ENCODE measurements at regions not wholly inside any gene's neighbourhood (a gene's known extent, or its start where the extent isn't known, plus 50 kb on each side); places are given as distances from the start of the nearest gene placed in this dataset.

DNA sequence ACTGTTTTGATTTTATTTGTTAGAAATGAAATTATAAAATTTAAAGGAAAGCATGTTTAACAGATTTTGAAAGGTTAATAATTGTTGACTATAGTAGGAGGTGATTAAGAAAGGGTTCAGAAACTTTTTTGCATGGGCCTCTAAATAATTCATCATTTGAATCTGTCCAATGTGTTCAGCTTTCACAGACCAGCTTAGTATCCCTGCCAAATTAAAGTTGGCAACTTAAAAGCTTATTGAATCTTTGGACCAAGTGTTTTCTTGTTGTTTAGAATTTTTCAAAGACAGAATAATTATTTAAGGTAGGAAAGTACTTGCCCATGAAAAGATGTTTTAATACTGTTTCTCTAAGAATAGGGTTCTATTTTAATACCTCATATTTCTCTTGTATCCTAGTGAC lies 466.0 kb downstream of the GJA1 start:
- no peak for TF ChIP-seq TAF1 (IDR thresholded peaks at IDR 0.05; ENCODE audit: low read depth)
- no peak for TF ChIP-seq EZH2 (IDR thresholded peaks at IDR 0.05; ENCODE audit: borderline replicate concordance, insufficient read depth, low read length, poor library complexity, severe bottlenecking)
- TF ChIP-seq, protein P1, sequence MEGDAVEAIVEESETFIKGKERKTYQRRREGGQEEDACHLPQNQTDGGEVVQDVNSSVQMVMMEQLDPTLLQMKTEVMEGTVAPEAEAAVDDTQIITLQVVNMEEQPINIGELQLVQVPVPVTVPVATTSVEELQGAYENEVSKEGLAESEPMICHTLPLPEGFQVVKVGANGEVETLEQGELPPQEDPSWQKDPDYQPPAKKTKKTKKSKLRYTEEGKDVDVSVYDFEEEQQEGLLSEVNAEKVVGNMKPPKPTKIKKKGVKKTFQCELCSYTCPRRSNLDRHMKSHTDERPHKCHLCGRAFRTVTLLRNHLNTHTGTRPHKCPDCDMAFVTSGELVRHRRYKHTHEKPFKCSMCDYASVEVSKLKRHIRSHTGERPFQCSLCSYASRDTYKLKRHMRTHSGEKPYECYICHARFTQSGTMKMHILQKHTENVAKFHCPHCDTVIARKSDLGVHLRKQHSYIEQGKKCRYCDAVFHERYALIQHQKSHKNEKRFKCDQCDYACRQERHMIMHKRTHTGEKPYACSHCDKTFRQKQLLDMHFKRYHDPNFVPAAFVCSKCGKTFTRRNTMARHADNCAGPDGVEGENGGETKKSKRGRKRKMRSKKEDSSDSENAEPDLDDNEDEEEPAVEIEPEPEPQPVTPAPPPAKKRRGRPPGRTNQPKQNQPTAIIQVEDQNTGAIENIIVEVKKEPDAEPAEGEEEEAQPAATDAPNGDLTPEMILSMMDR (IDR thresholded peaks at IDR 0.05; ENCODE audit: poor library complexity, severe bottlenecking): no peak
- TF ChIP-seq, protein P2, sequence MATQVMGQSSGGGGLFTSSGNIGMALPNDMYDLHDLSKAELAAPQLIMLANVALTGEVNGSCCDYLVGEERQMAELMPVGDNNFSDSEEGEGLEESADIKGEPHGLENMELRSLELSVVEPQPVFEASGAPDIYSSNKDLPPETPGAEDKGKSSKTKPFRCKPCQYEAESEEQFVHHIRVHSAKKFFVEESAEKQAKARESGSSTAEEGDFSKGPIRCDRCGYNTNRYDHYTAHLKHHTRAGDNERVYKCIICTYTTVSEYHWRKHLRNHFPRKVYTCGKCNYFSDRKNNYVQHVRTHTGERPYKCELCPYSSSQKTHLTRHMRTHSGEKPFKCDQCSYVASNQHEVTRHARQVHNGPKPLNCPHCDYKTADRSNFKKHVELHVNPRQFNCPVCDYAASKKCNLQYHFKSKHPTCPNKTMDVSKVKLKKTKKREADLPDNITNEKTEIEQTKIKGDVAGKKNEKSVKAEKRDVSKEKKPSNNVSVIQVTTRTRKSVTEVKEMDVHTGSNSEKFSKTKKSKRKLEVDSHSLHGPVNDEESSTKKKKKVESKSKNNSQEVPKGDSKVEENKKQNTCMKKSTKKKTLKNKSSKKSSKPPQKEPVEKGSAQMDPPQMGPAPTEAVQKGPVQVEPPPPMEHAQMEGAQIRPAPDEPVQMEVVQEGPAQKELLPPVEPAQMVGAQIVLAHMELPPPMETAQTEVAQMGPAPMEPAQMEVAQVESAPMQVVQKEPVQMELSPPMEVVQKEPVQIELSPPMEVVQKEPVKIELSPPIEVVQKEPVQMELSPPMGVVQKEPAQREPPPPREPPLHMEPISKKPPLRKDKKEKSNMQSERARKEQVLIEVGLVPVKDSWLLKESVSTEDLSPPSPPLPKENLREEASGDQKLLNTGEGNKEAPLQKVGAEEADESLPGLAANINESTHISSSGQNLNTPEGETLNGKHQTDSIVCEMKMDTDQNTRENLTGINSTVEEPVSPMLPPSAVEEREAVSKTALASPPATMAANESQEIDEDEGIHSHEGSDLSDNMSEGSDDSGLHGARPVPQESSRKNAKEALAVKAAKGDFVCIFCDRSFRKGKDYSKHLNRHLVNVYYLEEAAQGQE (IDR thresholded peaks at IDR 0.05; ENCODE audit: borderline replicate concordance): no peak
- no peak for TF ChIP-seq SMC3 (conservative IDR thresholded peaks at IDR 0.05; ENCODE audit: poor library complexity)
- TF ChIP-seq EP300 (conservative IDR thresholded peaks at IDR 0.05; ENCODE audit: poor library complexity, severe bottlenecking): no peak
- no peak for TF ChIP-seq RAD21 (conservative IDR thresholded peaks at IDR 0.05)
- no peak for TF ChIP-seq MXI1 (conservative IDR thresholded peaks at IDR 0.05; ENCODE audit: poor library complexity, severe bottlenecking)
- no peak for TF ChIP-seq POLR2AphosphoS5 (IDR thresholded peaks at IDR 0.05)
- H3K9ac ChIP-seq (ENCODE audit: low read length): no peak overlapping the region

GRCh38 chr6:121904559-121904958 lies 469.1 kb downstream of the GJA1 start:
- Histone ChIP-seq H3K9me3 (ENCODE audit: low read length) (no peaks in the 10 kb centered on the region), H4K20me1 (ENCODE audit: insufficient read depth) (no peaks in the 10 kb centered on the region), H3K9me2 (ENCODE audit: insufficient read depth, low read length) (no peaks in the 10 kb centered on the region), H3K79me2 (replicated peaks; ENCODE audit: insufficient read depth, low read length) (no peaks in the 10 kb centered on the region), H2AFZ (ENCODE audit: low read depth, low read length) (no peak overlapping the region), H3K4me3 (ENCODE audit: low read length) (no peak overlapping the region), H3K9ac (ENCODE audit: low read length) (no peak overlapping the region), H3F3A (ENCODE audit: insufficient read depth, low read length, poor library complexity, severe bottlenecking) (no peaks in the 10 kb centered on the region), H3K27me3 (ENCODE audit: insufficient read depth, low read depth, low read length) (no peaks in the 10 kb centered on the region), H3K27ac (ENCODE audit: low read length) (no peak overlapping the region), H3K4me2 (ENCODE audit: low read length) (no peak overlapping the region), H3K36me3 (ENCODE audit: insufficient read depth, low read length) (no peaks in the 10 kb centered on the region)
- TF ChIP-seq RAD21 (conservative IDR thresholded peaks at IDR 0.05) (no peak), EP300 (conservative IDR thresholded peaks at IDR 0.05; ENCODE audit: poor library complexity, severe bottlenecking) (no peak), MXI1 (conservative IDR thresholded peaks at IDR 0.05; ENCODE audit: poor library complexity, severe bottlenecking) (no peak), POLR2AphosphoS5 (IDR thresholded peaks at IDR 0.05) (no peak), EZH2 (IDR thresholded peaks at IDR 0.05; ENCODE audit: borderline replicate concordance, insufficient read depth, low read length, poor library complexity, severe bottlenecking) (no peak), SMC3 (conservative IDR thresholded peaks at IDR 0.05; ENCODE audit: poor library complexity) (no peak), TAF1 (IDR thresholded peaks at IDR 0.05; ENCODE audit: low read depth) (no peak)
- TF ChIP-seq, protein P2 (IDR thresholded peaks at IDR 0.05; ENCODE audit: borderline replicate concordance): no peak
- TF ChIP-seq, protein P1 (IDR thresholded peaks at IDR 0.05; ENCODE audit: poor library complexity, severe bottlenecking): no peak

More for the DNA sequence above, 466.0 kb downstream of the GJA1 start:
- no peak overlapping the region for H2AFZ ChIP-seq (ENCODE audit: low read depth, low read length)
- no peak overlapping the region for H3K27ac ChIP-seq (ENCODE audit: low read length)
- no peaks in the 10 kb centered on the region for H3K9me2 ChIP-seq (ENCODE audit: insufficient read depth, low read length)
- H3K27me3 ChIP-seq (ENCODE audit: insufficient read depth, low read depth, low read length): no peaks in the 10 kb centered on the region
- H3K9me3 ChIP-seq (ENCODE audit: low read length): no peaks in the 10 kb centered on the region
- H3K79me2 ChIP-seq (replicated peaks; ENCODE audit: insufficient read depth, low read length): no peaks in the 10 kb centered on the region
- H4K20me1 ChIP-seq (ENCODE audit: insufficient read depth): no peaks in the 10 kb centered on the region
- no peak overlapping the region for H3K4me2 ChIP-seq (ENCODE audit: low read length)
- no peaks in the 10 kb centered on the region for H3K36me3 ChIP-seq (ENCODE audit: insufficient read depth, low read length)
- no peaks in the 10 kb centered on the region for H3F3A ChIP-seq (ENCODE audit: insufficient read depth, low read length, poor library complexity, severe bottlenecking)
- H3K4me3 ChIP-seq (ENCODE audit: low read length): no peak overlapping the region
